ENCODE measurements at regions not wholly inside any gene's neighbourhood (a gene's known extent, or its start where the extent isn't known, plus 50 kb on each side); places are given as distances from the start of the nearest gene placed in this dataset.
"Not testable (repeated sequence)": the region's sequence is repeated elsewhere in the genome, so short reads cannot be mapped to it uniquely, and the experiment has no call there.

DNA sequence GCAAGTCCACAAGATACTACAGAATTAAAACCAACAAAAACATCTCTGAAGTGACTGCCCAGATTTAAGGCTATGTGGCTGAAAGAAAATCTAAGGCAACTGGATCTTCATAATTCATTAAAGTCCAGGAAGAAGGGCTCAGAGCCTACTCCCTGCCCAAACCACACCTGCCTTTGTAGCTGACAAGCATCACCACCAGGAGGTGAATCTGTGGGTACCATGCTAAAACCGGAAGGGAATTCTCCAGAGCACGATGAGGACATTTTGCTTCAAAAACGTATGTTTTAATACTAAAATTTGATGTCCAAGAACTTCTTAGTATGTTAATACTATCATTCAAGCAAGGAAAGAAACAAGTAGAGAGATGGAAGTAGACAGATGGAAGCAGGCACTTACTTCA lies 495.9 kb upstream of the NECTIN3 start:
- no peak for DNase-seq

DNA sequence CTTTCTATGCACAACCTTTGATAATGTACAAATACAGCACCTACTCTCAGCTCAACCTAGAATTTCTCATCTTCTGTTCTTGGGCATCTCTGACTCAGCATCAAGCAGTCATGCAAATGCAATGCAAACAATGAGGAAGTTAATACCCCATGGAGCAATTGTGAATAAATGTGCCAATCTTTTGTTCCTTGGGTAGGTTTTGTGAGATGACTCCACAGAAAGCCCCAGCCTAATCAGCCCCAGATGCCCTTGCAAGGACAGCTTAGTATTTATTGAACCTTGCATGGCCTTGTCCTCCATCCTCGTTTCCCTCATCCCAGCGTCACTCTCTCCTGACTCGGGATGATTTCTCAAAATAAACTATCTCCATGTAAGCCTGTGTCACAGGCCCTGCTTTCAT lies 494.7 kb upstream of the NECTIN3 start:
- no peak for DNase-seq

DNA sequence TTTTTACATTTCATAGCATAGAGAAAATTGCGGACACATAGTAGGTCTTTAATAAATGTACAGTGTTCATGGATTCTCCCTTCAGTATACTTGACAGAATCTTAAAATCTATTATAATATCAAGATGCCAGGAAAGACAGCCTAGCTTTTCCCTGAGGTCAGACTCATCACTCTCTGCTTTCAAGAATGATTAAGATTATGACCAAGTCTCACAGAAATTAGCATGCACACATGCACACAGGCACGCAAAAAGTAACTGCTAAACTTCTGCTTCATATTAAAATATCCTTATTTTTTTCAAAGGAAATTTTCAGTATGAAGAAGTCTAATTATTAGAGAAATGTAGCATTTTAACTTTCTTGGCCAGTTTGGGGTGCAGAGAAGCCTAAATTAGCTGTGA lies 493.8 kb upstream of the NECTIN3 start:
- no peak for DNase-seq

DNA sequence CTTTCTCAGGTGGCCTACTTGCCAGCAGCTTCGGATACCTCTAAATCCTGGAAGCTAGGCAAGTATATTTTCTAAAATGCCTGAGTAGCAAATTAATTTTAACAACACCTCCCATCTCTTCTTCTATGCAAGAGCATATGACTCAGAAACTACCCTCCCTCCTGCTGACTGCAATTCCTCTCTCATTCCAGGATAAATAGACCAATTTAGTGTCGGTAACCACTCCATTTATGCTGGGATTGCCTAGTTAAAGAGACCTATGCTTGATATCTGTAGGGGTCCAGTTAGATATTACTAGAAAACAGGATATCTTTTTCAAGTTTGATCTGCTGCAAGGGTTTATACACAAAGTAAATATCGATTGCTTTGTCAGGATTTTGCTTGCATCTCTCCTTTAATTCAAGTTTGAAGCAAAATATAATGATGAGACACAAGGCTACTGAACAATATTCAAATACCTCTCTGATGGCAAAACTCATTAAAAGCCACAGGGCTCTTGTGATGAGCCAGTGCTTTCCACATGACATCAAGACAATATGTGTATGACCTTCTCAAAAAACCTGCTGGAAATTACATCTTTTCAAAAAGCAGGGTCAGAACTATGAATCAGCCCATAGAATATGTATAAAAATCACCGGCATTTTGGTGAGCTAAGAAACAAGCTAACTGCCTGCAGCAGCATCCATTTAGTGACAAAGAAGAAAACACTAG lies 491.6 kb upstream of the NECTIN3 start:
- DNase-seq, result no peak

DNA sequence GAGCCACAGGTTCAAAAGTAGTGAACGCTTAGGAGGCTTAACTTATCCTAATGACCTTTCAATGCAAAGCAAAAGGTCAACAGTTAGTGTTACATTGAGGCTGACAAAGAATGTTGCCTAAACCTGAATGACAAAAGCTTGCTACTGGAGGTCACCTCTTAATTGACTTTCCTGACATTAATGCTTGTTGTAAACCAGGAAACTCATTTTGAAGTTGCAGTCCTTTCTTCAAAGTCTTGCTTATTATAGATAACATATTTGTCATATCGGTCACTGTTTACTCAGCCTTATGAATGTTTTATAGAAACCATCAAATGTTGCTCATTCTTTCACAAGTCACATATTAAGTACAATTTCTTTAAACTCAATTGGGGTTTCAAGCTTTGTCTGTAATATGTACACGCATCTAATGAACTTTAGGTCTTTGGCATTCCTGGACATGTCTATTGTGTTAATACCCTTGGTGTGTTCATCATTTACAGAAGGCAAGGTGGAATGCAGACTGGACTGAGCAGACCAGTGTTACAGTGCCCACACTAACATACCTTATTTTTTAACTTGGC lies 488.2 kb upstream of the NECTIN3 start:
- DNase-seq, result no peak

DNA sequence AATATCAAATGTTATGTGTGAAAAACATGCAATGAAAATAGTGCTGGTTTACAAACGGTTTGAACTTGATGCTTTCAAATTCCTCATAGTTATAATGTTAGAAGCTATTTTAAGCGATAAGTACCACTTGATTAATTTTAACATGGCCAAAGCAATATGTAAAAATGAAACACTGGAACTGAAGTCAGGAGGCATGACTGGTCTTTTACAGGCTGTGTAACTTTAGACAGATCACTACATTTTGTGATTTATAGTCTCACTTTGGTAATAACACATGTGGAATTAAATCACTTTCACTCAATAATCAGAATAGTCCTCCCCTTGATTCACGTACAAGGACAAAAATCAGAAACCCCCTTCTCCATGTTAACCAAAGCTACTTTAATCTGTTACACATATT lies 482.7 kb upstream of the NECTIN3 start:
- no peak for DNase-seq

DNA sequence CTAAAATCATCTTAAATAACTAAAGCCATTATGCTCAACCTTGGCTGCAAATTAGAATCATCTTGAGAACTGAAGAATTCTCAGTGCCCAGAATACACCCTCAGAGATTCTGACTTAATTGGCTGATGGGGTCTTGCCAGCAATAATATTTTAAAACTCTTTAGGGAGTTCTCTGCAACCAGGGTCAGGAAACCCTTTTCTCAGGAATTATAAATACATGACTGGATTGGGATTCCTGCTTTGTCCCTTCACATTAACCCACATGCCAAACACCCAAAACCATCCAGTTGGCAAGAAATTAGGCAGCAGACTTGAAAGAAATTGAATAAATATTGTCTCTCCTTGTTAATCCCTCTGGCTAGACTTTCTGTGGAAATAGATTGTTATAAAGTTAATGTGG lies 482.3 kb upstream of the NECTIN3 start:
- DNase-seq, result no peak

DNA sequence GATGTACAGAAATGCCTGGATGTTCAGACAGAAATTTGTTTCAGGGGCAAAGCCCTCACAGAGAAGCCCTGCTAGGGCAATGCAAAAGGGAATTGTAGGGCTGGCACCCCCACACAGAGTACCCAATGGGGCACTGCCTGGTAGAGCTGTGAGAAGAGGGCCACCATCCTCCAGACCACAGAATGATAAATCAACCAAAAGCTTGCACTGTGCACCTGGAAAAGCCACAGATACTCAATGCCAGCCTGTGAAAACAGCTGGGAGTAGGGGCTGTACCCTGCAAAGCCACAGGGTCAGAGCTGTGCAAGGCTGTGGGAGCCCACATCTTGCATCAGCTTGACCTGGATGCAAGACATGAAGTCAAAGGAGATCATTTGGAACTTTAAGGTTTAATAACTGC lies 477.9 kb upstream of the NECTIN3 start:
- DNase-seq, result no peak

DNA sequence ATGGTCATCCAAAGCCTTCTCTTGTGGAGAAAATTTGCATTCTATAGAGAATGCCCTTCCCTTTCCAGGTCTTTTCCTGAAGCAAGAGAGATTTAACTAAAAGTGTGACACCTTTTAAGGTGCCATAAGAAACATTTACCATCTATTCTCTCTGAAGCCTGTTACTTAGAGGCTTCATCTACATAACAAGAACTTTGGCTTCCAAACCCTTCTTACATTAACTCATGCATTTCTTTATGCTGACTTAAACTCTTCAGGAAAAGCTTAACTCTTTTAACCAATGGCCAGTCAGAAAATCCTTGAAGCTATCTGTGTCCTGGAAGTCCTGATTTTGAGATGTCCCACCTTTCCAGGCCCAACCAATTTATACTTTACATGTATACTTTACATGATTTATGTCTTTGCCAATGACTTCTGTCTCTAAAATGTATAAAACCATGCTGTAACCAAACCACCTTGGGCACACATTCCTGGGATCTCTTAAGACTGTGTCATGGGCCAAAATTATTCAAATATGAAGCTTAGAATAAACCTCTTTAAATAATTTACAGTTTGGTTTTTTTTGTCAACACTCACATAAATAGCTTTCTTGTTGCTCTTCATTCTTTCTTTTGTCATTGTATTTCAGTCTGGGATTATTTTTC lies 472.6 kb upstream of the NECTIN3 start:
- DNase-seq, result no peak

DNA sequence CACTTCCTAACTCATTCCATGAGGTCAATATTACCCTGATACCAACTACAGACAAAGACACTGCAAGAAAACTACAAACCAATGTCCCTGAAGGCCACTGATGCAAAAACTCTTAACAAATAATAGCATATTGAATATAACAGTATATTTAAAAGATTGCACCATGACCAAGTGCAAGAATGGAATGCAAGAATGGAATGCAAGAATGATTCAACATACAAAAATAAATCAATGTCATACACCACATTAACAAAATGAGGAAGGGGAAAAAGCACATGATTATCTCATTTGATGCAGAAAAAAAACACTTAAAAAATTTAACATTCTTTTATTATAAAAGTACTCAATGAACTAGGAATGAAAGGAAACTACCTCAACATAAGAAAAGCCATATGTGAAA lies 463.1 kb upstream of the NECTIN3 start:
- no peak for DNase-seq

DNA sequence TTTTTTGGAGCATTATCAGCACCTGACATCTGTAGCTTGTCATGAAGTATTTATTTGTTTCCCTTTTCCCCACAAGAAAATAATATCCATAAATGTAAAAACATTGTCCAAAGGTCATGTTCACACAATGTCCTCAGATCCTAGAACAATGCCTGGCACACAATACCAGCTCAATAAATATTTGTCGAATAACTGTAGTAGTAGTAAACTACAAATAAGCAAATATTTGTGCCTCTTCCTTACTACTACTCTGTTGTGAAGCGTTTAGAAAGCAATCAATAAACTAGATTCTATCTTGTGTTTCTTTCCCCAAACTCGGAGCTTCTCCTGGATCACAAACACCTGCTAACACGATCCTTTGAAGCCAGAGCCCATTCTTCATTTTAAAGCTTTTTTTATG lies 459.6 kb upstream of the NECTIN3 start:
- no peak for DNase-seq

DNA sequence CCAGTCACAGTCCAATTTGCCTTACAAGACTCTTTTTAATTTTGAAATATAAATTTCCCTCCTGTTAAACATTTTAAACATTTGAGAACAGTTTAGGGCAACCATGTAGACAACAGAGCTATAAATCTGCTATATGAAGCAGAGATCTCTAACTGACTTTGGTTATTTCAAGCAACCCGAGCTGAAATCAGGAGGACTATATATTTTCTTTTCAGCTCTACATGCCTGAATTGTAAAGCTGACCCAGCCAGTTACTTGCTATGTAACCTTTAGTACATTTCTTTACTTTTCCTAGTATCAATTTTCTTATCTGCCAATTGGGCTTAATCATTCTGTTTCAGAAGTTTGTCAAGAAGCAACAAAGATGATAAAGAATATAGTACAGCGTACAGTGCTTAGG lies 457.4 kb upstream of the NECTIN3 start:
- no peak for DNase-seq

DNA sequence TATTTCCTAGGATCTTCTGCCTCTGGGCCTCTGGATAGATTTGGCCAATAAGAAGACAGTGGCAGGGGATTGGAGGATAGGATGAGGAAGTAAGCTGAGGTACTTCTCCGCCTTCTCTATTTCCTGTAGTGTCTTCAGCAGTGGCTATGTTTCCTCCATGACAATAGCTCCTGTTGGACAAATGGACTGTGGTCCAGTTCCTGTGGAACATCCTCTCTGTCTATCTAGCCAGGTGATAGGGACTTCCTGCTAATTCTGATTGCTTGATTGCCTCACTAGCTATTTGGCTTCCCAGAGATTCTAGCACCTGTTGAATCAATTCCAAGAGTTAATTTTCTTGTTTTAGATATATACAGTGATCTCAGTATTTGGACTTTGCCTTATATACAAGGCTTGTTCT lies 456.2 kb upstream of the NECTIN3 start:
- DNase-seq, result no peak

DNA sequence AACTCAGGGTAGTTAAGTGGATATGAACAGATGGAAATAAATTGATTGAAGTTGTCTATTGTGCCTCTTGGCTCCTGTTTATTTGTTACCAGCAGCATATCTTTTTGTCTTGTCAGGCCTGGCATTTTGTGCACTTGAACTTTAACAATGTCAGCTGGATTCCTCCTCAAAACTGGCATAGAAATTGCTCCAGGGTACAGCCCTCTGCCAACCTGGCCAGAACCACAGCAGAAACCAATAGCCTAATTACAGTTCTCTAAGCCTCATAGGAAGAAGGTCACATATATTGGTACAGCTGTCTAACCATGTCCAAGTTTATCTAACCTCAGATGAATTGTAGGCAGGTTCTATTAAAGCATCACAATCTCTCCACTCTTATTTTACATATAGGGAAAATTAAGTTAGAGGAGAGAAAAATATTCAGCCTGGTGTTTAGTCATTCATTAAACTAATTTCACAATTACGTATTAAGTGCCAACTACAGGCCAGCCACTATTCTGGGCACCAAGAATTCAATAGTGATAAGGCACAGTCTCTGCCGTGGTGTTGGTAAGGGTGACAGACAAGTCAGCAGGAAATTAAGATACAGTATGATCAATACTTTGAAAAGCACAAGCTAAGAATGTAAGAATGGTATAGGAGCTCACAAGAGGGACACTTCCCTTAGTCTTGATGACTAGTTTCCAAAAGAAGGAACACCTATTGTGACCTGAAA lies 452.9 kb upstream of the NECTIN3 start:
- no peak for DNase-seq

DNA sequence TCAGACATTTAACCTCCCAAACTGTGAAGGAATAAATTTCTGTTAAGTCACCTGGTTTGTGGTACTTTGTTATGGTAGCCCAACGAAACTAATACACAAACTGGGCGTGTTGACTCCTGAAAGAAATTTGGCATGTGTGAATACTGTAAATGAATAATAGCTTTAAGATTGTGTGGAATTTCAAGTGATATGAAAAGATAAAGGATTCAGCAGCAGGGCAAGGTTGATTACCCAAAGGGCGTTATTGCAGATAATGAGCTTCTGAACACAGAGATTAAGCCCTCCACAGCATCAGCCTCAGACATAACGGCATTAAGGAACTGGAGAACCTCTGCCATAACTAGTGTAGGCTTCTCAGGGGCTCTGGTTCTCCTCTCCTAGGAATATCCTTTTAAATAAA lies 451.5 kb upstream of the NECTIN3 start:
- DNase-seq, result no peak

DNA sequence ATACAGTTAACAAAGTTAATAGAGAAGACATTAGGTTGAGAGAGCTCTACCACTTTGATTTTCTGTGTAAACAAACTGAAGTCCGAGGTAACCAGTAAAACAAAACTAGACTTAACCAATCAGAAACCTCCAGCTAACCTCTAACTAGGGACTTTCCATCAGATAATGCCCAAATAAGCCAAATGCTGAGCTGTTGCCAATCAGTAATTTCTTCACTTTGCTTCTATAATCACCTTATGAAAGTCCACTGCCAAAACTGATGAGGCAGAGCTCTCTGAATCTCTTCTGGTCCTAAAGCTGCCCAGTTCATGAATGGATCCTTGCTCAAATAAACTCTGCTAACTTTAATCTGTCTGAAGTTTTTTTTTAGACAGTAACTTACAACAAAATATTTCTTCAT lies 448.0 kb upstream of the NECTIN3 start:
- no peak for DNase-seq

DNA sequence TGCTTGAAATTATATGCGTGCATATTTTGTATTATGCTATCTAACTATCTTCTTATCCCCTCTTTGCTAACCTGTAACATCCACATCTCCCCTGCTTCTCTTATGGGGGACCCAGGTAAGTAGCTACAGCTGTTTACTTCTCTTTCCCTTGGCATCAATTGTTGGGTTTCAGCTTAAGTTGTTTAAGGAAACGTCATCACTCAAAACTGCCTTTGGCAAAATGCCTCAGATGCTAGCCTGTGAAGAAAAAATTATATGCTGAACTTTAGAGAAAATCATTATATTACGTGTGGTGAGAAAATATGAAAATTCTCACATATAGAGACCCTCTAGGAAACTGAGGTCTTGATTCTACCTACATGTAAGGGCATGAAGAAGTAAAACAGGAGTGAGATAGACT lies 447.0 kb upstream of the NECTIN3 start:
- DNase-seq, result no peak

DNA sequence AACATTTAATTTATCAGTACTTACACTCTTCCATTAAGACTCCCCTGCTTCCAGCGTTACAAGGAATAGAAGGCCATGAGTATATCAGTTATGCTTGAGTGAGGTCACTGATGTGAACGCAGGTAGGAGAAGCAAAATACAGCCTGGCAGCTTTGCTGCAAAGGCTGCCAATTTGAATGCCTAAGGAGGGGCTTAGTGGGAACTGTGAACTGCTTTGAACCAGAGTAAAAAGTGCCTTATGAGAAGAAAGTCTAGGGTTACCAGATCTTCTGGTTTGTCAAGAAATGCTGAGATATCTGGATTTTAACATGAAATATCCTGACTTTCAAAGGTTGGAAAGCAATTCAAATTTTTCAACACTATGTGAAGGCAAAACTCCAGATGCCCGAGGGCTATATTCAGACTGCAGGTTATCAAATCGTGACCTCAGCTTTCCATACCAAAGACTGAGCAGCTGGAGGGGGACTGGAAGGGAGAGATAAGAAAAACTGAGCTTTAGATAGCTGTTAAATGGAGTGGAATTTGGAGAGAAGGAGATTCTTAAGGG lies 446.3 kb upstream of the NECTIN3 start:
- DNase-seq, result no peak

DNA sequence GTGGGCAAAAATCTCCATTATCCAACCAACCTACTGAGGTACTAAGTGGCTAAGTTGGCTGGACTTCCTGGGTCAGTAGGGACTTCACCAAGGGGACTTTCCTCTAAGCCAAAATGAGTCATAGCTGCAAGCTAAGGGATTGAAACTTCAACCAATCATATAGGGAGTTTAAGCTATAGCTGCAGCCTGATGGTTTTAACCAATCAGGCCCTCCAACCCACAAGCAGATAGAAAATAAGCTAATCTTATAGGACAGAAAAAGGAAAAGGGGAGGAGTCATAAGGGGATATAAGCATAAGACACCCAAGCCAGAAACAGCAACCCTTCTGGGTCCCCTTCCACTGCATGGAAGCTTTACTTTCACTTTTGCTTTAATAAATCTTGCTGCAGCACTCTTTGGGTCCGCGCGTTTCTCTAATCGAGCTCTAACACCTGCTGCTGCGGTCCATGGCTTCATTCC lies 444.9 kb upstream of the NECTIN3 start:
- not testable (repeated sequence) for DNase-seq

DNA sequence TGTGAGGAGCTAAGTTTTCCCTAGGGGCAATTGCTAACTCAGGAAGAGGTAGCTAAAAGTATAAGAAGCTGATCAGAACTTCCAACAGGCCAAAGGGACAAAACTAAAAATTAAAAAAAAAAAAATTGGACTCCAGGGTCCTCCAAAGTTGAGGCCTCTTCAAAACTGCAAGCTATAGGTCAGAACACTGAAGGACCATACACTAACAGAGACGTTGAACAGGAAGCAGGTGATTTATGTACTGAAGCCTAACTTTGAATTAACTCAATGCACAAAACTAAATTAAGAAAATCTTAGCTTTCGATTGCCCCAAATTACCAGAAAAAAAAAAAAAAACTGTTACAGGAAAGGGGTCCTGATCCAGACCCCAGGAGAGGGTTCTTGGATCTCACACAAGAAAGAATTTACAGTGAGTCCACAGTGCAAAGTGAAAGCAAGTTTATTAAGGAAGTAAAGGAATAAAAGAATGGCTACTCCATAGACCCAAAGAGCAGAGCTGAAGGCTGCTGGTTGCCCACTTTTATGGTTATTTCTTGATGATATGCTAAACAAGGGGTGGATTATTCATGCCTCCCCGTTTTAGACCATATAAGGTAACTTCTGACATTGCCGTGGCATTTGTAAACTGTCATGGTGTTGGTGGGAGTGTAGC lies 442.8 kb upstream of the NECTIN3 start:
- no peak for DNase-seq

DNA sequence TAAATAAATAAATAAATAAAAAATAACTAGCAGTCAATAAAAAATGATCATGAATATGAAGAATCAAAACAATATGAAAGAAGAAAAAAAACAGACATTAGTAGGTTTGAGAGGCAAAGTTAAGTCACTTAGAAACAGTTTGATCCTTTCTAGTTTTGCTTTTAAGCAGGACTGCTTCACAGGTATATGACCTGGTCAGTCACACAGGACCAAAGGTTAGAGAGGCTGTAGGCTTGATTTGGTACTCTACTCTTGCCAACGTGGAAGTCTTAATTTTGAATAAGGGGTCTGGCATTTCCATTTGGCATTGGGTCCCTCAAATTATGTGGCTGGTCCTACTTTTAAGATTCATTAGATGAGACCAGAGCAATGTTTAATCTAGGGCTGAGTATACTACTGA lies 441.7 kb upstream of the NECTIN3 start:
- no peak for DNase-seq

DNA sequence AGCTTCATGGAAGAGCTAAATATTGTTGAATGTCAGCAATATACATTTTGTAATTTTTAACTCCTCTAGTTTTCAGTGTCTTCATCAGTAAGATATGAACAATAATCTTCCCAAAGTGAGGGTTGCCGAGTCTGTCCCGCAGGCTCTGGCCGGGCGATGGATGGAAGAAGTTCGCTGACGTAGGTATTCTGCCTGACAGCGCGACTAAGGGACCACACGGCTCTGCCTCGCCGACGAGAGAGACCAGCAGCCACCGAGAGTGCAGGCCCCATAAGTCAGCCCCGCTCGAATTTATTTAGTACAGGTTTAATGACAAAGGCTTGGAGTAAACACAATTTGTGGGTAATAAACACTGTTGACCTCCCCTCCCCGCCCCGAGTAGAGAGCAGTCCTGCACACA lies 427.4 kb upstream of the NECTIN3 start:
- no peak for DNase-seq

DNA sequence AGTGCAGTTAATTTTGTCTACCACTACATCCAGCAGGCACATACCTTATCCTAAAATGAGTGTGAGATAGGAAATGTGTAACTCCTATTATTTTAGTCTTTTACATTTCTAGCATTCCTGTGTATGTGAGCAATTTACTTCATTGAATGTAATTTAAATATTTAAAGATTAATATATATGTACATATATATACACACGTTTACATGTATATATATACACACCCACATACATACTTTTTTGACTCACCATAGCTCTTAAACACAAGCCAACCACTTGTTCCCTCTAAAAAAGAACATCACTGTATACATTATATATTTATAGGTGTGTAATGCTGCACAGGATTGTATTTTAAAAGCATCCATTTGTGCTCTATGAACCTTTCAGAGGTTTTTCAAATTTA lies 425.6 kb upstream of the NECTIN3 start:
- DNase-seq, result no peak

All from bone marrow (tissue), 2 donors.